Heart left ventricle (tissue), 13 donors: ENCODE measurements at regions not wholly inside any gene's neighbourhood (a gene's known extent, or its start where the extent isn't known, plus 50 kb on each side); places are given as distances from the start of the nearest gene placed in this dataset.

Source experiments
- CTCF ChIP-seq, 12 donors: fragments of 200-600 bp; sonication (generic) in 4 of 12; IDR thresholded peaks; one replicate each; pipeline versions ENCODE4 v1.5.0 to v1.8.0; 2018 to 2022; ENCODE audit warnings: antibody characterized with exemption in 12 of 12, mild to moderate bottlenecking in 5 of 12
- POLR2A ChIP-seq, 2 donors: fragments of 450-650 bp; IDR thresholded peaks; one replicate each; pipeline ENCODE4 v1.6.1; 2017; ENCODE audit warnings: antibody characterized with exemption in 2 of 2, mild to moderate bottlenecking in 2 of 2, moderate library complexity in 2 of 2
- donor health status: ischemic (EF 13 %, LVEDD 7.1; RV severe dilation, severe dysfunction).
- donor health status: DM: no; HTN: yes; CAD: no.
- donor health status: DM: no; HTN: no; CAD: no.
- donor health status: ischemic (EF 25% LVEDD 6.9; RV normal size, moderate dysfunction).
- donor health status: ischemic (EF 25% LVEDD 5.7; RV mildly dilated, moderate dysfunction).
- donor health status: ischemic (EF 35%, LVEDD 5.7; RV mildly dilated, moderate dysfunction).
- donor health status: nonischemic (EF 11% LVEDD 7.7; RV severe dilation, severe dysfunction).
- donor health status: DM: yes; HTN: yes; CAD: no.
- donor health status: PGD.
- donor health status: ischemic (EF 29% LVEDD 5.4; RV normal size, mild dysfunction).
- donor health status: nonischemic (EF 23%, LVEDD 6.1; RV moderate dilation, normal function).

- TF ChIP-seq POLR2A (IDR thresholded peaks at IDR 0.05) (no peak), CTCF (IDR thresholded peaks at IDR 0.05) (no peak)
Measured at GRCh38 chr9:71614409-71615010, 153.8 kb downstream of the CEMIP2 start.
